Colonic mucosa (tissue), 4 donors: ENCODE measurements at regions not wholly inside any gene's neighbourhood (a gene's known extent, or its start where the extent isn't known, plus 50 kb on each side); places are given as distances from the start of the nearest gene placed in this dataset.

Source experiments
- DNase-seq: peaks from one replicate; pipeline ENCODE4 v3.0.0-alpha.2; 2020
- H3K27ac ChIP-seq: fragments of 200-600 bp; one replicate; pipeline ENCODE4 v1.8.0; 2021
- H3K27me3 ChIP-seq: fragments of 200-600 bp; one replicate; pipeline ENCODE4 v1.8.0; 2021
- H3K36me3 ChIP-seq: fragments of 200-600 bp; one replicate; pipeline ENCODE4 v1.8.0; 2021
- H3K4me1 ChIP-seq: fragments of 200-600 bp; one replicate; pipeline ENCODE4 v1.8.0; 2021; ENCODE audit warnings: mild to moderate bottlenecking
- H3K4me3 ChIP-seq: fragments of 200-600 bp; one replicate; pipeline ENCODE4 v1.8.0; 2021
- H3K9ac ChIP-seq, 2 donors: one replicate each; pipeline ENCODE4 v1.7.0; 2013; ENCODE audit warnings: control low read depth in 2 of 2, low read depth in 2 of 2, low read length in 2 of 2
- H3K9me3 ChIP-seq: fragments of 200-600 bp; one replicate; pipeline ENCODE4 v1.8.0; 2021
- intact Hi-C: fragments of 100-400 bp; cut with DNase I; formaldehyde crosslinking; loops from one replicate; pipeline ENCODE4 v1.14.1; 2022
- TF ChIP-seq, protein P1 (sequence below): fragments of 200-600 bp; IDR thresholded peaks from one replicate; pipeline ENCODE4 v1.8.0; 2022; ENCODE audit warnings: antibody characterized with exemption, mild to moderate bottlenecking
- donor health status: healthy.
- donor health status: DM: no; HTN: no; CAD: no.
- donor health status: DM: no; HTN: no; CAD: no.

DNA sequence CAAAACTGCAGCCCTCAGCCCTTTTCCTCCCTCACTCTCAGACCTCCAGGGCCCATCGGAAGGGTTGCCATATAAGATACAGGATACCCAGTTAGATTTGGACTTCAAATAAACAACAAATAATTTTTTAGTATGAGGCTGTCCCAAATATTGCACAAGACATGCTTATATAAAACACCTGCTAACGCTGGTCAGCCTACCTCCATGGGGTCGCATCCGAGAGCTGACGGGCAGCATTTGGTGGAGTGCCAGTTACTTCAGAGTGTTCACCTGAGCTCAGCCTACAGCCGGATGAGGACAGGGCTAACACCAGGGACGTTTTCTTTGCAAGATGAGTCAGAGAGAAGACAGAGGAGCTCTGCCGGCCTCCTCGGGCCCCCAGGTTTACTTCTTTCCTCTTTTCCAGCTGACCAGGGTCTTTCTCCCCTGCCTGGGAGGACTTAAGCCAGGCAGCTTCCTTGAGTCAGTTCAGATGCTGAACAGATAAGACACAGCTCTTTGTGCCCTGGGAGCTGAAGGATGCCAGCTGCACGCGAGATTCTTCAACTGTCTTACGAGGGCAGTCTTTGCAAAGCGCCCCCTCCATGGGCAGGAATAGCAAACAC, 141.2 kb upstream of the KCNG1 start:
- intact Hi-C loops = no loop called here
- no peaks in the 10 kb centered on the region for H3K9me3 ChIP-seq

DNA sequence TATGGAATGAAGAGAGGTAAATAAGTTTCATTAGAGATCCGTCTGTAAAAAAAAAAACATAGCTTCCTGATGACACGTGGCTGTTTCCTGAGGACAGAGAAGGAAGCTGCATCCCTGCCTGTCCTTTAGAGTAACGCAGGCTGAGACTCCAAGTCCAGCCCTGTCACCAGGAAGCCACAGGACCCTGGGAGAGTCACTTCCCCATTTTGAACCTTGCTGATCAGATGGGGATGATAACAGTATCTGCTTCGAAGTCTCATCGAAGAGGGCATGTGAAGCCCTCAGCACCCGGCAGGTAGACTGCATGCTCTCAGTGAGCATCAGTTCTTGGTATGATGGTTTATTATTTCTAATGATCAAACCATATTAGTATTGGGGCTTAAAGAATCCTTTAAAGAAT, 139.1 kb upstream of the KCNG1 start:
- no peak overlapping the region for H3K27ac ChIP-seq
- no peak for DNase-seq
- H3K9me3 ChIP-seq = no peaks in the 10 kb centered on the region
- TF ChIP-seq, protein P1, sequence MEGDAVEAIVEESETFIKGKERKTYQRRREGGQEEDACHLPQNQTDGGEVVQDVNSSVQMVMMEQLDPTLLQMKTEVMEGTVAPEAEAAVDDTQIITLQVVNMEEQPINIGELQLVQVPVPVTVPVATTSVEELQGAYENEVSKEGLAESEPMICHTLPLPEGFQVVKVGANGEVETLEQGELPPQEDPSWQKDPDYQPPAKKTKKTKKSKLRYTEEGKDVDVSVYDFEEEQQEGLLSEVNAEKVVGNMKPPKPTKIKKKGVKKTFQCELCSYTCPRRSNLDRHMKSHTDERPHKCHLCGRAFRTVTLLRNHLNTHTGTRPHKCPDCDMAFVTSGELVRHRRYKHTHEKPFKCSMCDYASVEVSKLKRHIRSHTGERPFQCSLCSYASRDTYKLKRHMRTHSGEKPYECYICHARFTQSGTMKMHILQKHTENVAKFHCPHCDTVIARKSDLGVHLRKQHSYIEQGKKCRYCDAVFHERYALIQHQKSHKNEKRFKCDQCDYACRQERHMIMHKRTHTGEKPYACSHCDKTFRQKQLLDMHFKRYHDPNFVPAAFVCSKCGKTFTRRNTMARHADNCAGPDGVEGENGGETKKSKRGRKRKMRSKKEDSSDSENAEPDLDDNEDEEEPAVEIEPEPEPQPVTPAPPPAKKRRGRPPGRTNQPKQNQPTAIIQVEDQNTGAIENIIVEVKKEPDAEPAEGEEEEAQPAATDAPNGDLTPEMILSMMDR = no peak
- no peaks in the 10 kb centered on the region for H3K27me3 ChIP-seq
- H3K4me1 ChIP-seq = no peaks in the 10 kb centered on the region
- no peaks in the 10 kb centered on the region for H3K36me3 ChIP-seq
- H3K4me3 ChIP-seq = no peak overlapping the region
- no peak overlapping the region for H3K9ac ChIP-seq
- intact Hi-C loops = no loop called here

More for the DNA sequence above, 141.2 kb upstream of the KCNG1 start:
- Histone ChIP-seq H3K4me1 (no peaks in the 10 kb centered on the region), H3K27ac (no peak overlapping the region), H3K4me3 (no peak overlapping the region), H3K9ac (no peak overlapping the region), H3K36me3 (no peaks in the 10 kb centered on the region), H3K27me3 (no peaks in the 10 kb centered on the region)
- TF ChIP-seq, protein P1 = no peak
- DNase-seq = no peak

DNA sequence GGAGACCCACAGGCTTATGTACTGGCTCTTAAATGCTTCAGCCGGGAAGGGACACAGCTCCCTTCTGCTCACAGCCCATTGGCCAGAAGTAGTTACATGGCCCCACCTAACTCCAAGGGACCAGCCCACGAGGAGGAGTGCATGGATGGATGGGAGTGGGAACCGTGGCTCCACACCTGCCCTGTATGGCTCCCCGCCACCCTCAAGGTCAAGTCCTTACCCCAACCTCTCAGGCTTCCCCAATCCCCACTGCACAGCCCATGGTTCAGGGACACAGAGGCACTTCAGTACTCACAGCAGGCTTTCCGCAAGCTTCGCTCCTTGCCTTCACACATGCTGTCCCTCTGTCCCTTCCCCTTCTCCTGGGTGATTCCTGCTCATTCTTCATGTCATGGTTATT, 137.9 kb upstream of the KCNG1 start:
- no peak overlapping the region for H3K4me3 ChIP-seq
- DNase-seq = no peak
- H3K4me1 ChIP-seq = no peaks in the 10 kb centered on the region
- no peaks in the 10 kb centered on the region for H3K36me3 ChIP-seq
- H3K27me3 ChIP-seq = no peaks in the 10 kb centered on the region
- TF ChIP-seq, protein P1 = no peak
- intact Hi-C loops = no loop called here
- H3K9me3 ChIP-seq = no peaks in the 10 kb centered on the region
- no peak overlapping the region for H3K9ac ChIP-seq
- no peak overlapping the region for H3K27ac ChIP-seq

DNA sequence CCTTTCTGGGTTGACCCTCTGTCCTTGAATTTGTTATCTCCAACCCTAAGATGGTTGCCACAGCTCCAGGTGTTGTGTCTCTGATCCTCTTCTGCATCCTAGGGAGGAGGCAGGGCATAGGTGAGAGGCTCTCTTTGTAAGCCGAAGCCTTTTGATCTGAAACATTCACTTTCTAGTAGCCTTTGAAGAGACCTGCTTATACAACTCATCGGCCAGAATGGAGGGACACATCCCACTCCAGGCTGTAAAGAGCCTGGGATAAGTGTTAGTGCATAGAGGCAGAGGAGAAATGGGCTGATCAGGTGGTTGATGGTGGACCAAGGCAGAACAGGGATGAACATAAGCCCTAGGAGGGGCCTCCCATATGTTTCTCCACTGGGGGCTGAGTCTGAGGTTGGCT, 137.1 kb upstream of the KCNG1 start:
- no peaks in the 10 kb centered on the region for H3K4me1 ChIP-seq
- intact Hi-C loops = no loop called here
- TF ChIP-seq, protein P1 = no peak
- no peak for DNase-seq
- H3K9me3 ChIP-seq = no peaks in the 10 kb centered on the region
- H3K9ac ChIP-seq = no peak overlapping the region
- no peaks in the 10 kb centered on the region for H3K27me3 ChIP-seq
- H3K27ac ChIP-seq = no peak overlapping the region
- no peak overlapping the region for H3K4me3 ChIP-seq
- H3K36me3 ChIP-seq = no peaks in the 10 kb centered on the region

DNA sequence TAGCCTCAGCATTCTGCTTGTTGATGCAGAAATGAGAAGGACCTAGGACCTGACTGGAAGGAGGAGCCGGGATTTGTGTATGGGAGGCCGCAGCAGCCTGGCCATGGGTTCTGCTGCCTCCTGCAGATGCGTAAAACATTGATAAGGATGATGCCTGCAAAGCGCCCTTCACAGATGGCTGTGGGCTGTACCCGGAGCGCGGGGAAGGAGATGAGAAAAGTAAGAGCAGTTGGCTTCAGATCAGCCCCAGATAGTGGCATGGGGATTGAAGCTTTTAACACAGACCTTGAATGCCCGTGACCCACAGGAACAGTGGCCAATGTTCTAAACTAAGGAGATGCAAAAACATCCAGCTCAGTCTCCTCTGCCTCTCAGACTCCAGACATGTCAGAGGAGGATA, 136.4 kb upstream of the KCNG1 start:
- H3K36me3 ChIP-seq = no peaks in the 10 kb centered on the region
- H3K9me3 ChIP-seq = no peaks in the 10 kb centered on the region
- intact Hi-C loops = no loop called here
- no peak overlapping the region for H3K4me3 ChIP-seq
- TF ChIP-seq, protein P1 = no peak
- H3K4me1 ChIP-seq = no peaks in the 10 kb centered on the region
- no peak for DNase-seq
- H3K27ac ChIP-seq = no peak overlapping the region
- H3K27me3 ChIP-seq = no peaks in the 10 kb centered on the region
- H3K9ac ChIP-seq = no peak overlapping the region
